ENCODE measurements at regions not wholly inside any gene's neighbourhood (a gene's known extent, or its start where the extent isn't known, plus 50 kb on each side); places are given as distances from the start of the nearest gene placed in this dataset.

DNA sequence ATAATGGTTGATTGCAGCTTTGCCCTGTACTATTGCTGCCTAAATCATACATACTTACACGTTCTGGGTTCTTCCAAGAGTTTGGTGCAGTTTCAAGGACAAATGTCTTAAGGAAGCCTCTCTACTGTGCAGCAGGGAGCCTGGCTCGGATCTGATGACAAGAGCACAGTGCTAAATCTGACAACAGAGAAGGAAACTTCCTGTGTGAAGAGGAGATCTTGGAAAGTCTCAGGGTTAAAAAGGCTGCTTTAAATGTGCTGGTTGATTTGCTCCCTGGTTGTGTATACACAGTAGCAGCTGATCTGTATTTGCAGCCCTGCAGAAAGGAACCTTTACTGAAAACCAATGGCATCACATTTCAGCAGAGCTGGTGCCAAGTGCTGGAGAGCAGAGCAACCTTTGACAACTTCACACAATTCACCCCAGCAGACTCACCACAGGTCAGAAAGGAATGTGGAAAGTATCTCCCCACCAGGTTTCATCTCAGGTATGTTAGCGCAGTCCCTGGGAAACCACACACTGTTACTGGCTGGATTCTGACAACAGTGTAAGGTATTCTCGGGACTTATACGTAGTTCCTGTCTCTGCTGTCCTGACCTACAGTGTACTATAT lies 355.0 kb upstream of the ESRRG start:
- TF ChIP-seq CTCF (IDR thresholded peaks at IDR 0.05) = no peak

- no peak for TF ChIP-seq CTCF (IDR thresholded peaks at IDR 0.05)
Measured at GRCh38 chr1:217077426-217077825, 354.2 kb upstream of the ESRRG start.

DNA sequence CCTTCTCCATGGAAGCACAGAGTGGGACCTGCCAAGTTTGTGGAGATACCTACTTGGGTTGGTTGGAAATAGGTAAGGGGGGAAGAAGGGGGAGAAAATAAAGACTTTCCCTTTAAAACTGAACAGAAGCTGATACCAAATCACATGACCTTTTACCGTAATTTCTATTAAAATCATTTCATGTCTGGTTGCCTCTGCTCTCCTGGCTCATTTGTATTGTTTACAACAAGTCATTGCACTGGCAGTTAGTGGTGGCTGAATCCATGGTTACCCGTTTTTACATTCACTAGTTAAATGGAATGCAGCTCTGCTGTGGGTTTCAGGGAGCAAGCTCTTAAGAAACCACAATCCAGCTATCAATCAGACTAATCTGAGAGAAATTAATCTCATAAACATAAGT lies 353.7 kb upstream of the ESRRG start:
- TF ChIP-seq CTCF (IDR thresholded peaks at IDR 0.05) = no peak

DNA sequence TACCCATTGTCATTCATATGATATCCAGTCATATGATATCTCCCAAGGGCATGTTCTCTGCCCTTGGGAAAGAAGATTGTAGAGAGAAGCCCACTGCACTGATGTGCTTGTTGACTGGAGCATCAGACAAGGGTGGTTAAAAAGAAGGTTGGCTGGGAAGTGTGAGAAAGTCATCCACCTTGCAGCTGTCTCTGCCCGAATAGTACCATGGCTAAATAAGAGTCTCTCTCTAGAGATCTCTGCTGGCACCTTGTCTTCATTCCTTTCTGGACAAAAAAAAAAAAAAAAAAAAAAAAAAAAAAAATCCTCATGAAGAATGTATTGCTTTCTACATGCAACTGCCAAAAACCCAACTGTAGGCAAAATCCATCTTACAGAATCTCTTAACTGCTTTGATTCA lies 349.7 kb upstream of the ESRRG start:
- no peak for TF ChIP-seq CTCF (IDR thresholded peaks at IDR 0.05)

DNA sequence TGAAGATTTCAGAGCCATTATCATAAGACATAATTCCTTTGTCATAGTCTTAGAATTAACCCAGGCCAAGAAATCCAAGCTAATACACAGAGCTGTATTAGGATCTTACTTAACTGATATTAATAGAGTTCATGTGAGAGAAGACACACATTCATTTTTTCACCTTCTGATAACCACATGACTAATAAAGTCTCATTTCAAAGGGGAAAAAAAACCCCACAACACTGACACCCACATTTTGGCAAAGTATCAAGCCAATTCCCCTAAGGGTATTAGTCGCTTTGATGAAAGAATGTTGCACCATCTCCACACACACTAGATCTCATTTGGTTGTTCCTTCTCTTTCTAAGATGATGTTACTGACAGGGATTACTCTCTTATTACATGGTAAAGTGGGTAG lies 344.4 kb upstream of the ESRRG start:
- no peak for TF ChIP-seq CTCF (IDR thresholded peaks at IDR 0.05)

DNA sequence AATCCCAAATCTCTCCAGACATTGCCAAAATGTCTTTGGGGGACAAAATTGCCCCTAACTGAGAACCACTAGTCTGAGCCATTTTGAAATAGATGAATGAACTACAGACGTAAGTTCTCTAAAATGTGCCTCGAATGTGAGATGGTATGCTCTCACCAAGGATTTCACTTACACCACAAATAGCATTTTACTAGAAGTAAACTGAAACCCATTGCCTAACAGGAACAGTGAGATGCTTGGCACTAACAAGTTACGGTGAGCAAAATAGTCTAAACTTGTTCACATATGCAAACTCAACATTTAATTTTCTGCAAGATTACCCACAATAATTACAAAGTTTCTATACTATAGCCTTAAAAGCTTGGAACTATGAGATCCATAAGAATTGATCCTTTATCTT lies 343.6 kb upstream of the ESRRG start:
- no peak for TF ChIP-seq CTCF (IDR thresholded peaks at IDR 0.05)

DNA sequence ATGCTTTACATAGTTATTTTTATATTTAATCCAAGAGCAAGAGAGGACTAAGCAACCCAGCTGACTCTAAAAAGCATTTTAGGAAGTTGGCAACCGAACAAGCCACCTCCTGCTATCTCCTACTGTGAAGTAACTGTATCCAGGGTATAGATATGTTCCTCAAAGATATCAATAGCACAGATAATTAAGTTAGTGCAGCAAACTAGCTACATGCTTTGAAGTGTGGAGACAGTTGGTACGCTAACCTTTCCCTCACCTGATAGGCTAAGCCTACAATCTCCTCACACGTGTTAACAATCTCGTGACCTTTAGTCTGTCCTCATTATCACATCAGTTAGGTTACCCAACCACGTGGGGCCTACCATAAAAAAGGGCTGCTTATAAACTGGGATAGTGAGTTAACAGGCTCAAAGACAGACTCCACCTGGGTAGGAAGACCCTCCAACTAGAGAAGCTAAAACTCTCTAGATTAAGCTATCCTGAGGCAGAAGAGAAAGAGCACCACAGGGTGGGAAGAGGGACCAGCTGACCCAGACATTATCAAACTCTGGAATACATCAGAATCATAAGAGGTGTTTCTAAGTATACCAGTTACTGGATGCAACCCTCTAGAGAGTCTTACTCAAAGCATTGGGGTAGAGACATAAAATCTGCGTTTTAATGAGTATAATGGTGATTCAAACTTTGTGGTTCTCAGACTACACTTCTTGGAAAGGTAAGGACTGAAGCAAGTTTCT lies 340.1 kb upstream of the ESRRG start:
- no peak for TF ChIP-seq CTCF (IDR thresholded peaks at IDR 0.05)
